OCI-LY3 (cell line): ENCODE measurements at regions not wholly inside any gene's neighbourhood (a gene's known extent, or its start where the extent isn't known, plus 50 kb on each side); places are given as distances from the start of the nearest gene placed in this dataset.
"Not testable (repeated sequence)": the region's sequence is repeated elsewhere in the genome, so short reads cannot be mapped to it uniquely, and the experiment has no call there.

Source experiments
- EZH2phosphoT487 ChIP-seq: fragments of 200-600 bp; shearing (Covaris generic); IDR thresholded peaks from 2 replicates; pipeline ENCODE4 v1.6.1; 2018; ENCODE audit warnings: antibody characterized with exemption, mixed run types, low read depth
- TF ChIP-seq, protein P1 (sequence below): fragments of 200-600, 300-600 bp; sonication (generic); IDR thresholded peaks from 2 replicates; pipeline ENCODE4 v1.5.1; 2014; ENCODE audit warnings: antibody characterized with exemption, low read length, low read depth

DNA sequence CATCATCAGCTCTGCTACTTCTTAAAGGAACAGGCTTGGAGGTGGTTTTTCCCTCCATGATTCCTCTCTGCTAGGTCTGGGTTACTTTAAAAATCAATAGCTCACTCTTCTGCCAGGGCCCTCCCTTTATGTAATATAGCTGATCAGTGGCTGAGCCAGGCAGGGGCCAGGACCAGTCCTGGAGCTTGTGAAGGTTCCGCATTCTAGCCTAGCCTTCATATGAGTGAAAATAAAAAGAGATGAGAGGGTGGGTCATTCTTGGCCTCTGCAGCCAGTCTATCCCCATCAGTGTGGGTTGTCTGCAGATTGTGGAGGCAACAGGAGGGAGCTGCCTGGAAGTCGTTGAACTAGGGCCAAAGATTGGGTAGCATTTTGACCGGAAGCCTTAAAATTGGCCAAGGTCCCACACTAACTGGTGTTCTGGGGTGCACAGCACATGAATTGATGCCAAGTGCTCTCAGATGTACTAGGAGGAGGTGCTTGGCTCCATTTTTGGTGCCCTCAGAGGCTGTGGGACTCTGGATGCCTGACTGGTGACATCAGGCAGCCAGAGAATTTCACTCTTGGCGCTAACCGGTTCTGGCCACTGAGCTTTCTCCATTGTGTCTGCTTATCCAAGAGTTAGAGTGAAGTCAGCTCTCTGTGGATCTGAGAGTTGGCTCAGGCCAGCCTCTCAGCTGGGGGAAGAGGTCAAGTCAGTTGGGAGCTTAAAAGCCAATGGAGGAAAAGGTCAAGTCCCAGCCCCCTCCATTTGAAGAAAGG, 93.7 kb upstream of the FAM72C start:
- TF ChIP-seq, protein P1, sequence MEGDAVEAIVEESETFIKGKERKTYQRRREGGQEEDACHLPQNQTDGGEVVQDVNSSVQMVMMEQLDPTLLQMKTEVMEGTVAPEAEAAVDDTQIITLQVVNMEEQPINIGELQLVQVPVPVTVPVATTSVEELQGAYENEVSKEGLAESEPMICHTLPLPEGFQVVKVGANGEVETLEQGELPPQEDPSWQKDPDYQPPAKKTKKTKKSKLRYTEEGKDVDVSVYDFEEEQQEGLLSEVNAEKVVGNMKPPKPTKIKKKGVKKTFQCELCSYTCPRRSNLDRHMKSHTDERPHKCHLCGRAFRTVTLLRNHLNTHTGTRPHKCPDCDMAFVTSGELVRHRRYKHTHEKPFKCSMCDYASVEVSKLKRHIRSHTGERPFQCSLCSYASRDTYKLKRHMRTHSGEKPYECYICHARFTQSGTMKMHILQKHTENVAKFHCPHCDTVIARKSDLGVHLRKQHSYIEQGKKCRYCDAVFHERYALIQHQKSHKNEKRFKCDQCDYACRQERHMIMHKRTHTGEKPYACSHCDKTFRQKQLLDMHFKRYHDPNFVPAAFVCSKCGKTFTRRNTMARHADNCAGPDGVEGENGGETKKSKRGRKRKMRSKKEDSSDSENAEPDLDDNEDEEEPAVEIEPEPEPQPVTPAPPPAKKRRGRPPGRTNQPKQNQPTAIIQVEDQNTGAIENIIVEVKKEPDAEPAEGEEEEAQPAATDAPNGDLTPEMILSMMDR = not testable (repeated sequence)
- TF ChIP-seq EZH2phosphoT487 = not testable (repeated sequence)
